ENCODE measurements at regions not wholly inside any gene's neighbourhood (a gene's known extent, or its start where the extent isn't known, plus 50 kb on each side); places are given as distances from the start of the nearest gene placed in this dataset.
"Not testable (repeated sequence)": the region's sequence is repeated elsewhere in the genome, so short reads cannot be mapped to it uniquely, and the experiment has no call there.

DNA sequence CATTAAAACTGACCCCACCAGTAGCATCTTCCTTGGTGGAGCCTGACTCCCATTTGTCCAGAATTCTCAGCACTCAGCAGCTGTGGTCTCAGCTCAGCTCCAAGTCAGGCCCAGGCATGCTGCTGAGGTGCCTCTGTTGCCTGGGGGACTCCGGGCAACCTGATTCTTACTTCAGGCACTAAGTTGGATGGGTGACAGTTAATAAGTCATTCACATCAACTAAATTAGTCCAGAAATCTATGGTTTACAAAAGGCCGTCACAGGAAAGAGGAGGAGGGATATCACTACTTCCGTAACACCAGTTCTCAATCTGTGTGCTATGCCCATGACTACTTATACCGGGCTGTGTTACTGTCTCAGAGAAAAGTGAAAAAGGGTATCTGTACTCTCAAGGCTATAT is 310.2 kb downstream of the SATB1 start:
- no peak for DNase-seq

- DNase-seq = no peak
These were observed 311.7 kb downstream of the SATB1 start for GRCh38 chr3:18113417-18113816.

- DNase-seq = no peak
These were observed 312.3 kb downstream of the SATB1 start for GRCh38 chr3:18112674-18113375.

GRCh38 chr3:18111796-18112232 is 313.3 kb downstream of the SATB1 start:
- peak; percentile 74 for DNase-seq

DNA sequence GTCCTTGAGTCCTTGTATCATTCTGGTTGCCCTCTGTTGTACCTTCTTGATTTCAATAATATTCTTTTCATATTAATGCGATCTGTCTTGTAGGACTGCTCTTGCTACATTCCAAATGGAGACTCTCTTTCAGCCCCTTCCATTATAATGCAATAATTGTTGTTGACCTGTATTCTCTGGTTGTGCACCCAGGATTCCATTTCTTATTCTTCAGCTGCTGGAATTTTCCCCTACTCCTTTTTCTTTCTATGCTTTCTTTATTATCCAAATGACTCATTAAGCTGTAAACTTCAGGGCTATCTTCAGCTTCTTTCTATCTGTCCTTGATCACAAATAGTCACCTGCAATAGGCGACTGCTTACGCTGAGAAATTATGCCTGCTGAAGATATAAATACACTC is 321.5 kb downstream of the SATB1 start:
- DNase-seq = no peak

- DNase-seq = peak; percentile 43
These were observed 325.0 kb downstream of the SATB1 start for GRCh38 chr3:18100121-18100520.

- DNase-seq = no peak
These were observed 325.5 kb downstream of the SATB1 start for GRCh38 chr3:18099611-18100010.

DNA sequence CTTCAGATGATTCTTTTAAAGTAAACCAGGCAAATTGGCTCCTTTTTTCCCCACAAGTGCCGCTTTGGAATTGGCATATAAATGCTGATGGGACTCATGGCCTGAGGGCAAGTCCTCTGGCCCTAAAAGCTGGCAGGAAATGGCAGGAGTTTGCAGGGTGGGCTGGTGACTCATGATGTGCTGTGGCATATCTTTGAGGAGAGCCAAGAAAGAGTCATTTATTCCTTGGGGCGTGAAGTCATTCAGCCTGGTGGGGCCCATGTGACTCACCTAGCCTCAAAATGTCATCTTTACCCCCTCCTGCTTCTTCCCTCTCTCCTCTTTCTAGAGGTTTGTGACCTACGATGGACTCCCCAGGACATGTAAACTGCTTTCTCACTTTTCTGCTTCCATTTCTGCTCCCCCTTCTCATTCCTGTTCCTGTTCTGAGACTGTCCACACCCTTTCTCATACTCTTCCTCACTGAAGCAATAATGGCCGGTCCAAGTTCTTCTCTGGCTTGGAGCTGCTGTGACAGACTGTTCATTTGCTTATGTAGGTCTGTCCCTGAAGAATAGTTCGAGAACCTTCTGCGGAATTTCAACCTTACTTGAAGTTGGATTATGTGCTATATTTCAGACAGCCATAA is 326.1 kb downstream of the SATB1 start:
- DNase-seq = no peak

GRCh38 chr3:18097989-18098388 is 327.1 kb downstream of the SATB1 start:
- DNase-seq = no peak

DNA sequence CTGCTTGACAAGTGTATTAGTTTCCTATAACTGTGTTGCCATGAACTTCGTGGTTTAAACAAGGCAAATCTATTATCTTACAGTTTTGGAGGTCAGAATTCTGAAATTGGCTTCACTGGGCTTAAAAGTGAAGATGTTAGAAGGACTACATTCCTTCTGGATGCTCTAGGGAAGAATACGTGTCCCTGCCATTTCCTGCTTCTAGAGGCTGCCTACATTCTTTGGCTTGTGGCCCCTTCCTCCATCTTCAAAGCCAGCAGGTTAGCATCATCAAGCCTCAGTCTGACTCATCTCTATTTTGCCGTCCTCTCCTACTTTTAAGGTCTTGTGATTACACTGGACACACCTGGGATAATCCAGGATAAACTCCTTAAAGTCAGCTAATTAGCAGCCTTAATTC is 327.7 kb downstream of the SATB1 start:
- DNase-seq = no peak

GRCh38 chr3:18092726-18093125 is 332.4 kb downstream of the SATB1 start:
- no peak for DNase-seq

- DNase-seq = no peak
These were observed 334.8 kb downstream of the SATB1 start for GRCh38 chr3:18090377-18090776.

- peak; percentile 13 for DNase-seq
These were observed 337.2 kb downstream of the SATB1 start for GRCh38 chr3:18087988-18088387.

GRCh38 chr3:18086760-18087159 is 338.4 kb downstream of the SATB1 start:
- DNase-seq = no peak

GRCh38 chr3:18086078-18086477 is 339.1 kb downstream of the SATB1 start:
- no peak for DNase-seq

GRCh38 chr3:18085429-18085828 is 339.7 kb downstream of the SATB1 start:
- DNase-seq = no peak

DNA sequence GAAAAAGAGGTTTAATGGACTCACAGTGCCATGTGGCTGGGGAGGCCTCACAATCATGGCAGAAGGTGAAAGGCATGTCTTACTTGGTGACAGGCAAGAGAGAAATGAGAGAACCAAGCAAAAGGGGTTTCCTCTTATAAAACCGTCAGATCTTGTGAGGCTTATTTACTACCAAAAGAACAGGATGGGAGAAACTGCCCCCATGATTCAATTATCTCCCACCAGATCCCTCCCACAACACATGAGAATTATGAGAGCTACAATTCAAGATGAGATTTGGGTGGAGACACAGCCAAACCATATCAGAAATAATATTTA is 340.8 kb upstream of the TBC1D5 start:
- DNase-seq = not testable (repeated sequence)

DNA sequence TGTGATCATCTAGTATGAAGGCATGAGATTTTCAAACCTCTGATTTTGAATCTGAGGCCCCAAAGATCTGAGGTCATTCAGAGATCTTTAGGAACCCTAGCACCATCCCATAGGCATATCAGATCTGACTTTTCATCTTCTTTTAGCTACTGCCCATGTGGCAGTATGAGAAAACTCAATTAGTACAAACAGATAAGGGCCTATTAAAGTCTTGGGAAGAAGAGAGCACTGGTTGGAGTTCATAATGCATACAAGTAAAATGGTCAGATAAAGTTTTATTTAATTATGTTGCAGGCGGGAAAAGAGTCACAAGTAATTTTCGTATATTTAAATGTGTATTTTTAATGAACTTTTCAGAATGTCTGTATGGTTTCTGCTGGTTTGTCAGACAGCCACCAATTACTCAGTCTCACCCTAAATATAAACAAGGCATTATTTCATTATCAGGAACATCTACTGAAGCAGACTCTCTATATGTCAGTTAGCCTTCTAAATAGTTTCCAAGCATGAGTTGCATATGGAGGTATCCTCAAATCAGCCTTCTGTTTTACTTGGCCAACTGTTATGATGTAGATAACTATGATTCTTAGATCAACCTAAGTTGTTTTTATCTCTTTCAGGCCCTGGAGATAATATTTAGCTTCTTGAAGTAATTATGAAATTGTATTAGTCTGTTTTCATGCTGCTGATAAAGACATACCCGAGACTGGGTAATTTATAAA is 340.3 kb upstream of the TBC1D5 start:
- DNase-seq = no peak

GRCh38 chr3:18080198-18080689 is 337.8 kb upstream of the TBC1D5 start:
- peak; percentile 88 for DNase-seq

GRCh38 chr3:18079739-18080138 is 337.3 kb upstream of the TBC1D5 start:
- peak; percentile 89 for DNase-seq

- DNase-seq = no peak
These were observed 336.6 kb upstream of the TBC1D5 start for GRCh38 chr3:18079062-18079461.

DNA sequence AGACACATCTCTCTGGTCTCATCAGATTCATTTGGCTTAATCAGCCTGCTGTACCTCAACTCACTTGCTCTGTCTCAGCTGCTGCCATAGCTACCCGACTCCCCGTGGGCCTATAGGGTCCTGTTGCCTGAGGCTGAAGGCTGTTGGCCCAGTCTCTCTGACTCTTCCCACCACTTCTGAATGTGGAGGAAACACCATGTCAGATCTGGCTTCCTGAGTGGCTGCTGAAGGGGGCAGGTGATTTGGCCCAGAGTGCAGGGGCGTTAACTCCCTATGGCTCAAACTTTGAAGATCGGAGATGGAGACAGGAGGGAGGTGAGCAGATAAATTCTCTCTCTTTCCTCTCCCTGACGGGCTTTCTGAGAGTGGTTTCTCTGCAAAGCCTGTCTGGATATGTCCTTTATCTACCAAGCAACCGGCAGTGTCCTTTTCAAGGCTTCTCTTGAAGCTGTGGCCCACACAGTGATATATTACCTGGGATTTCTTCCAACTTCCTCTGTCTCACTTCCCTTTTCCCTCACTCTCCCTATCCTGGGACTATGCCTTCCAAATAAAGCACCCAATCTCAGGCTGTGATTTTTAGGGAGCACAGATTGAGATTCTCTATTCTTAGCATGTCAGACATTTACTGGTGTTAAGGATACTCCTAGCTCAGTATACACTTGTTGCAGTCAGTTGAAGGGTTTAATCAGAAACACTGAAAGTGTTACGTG is 334.9 kb upstream of the TBC1D5 start:
- peak; percentile 10 for DNase-seq

DNA sequence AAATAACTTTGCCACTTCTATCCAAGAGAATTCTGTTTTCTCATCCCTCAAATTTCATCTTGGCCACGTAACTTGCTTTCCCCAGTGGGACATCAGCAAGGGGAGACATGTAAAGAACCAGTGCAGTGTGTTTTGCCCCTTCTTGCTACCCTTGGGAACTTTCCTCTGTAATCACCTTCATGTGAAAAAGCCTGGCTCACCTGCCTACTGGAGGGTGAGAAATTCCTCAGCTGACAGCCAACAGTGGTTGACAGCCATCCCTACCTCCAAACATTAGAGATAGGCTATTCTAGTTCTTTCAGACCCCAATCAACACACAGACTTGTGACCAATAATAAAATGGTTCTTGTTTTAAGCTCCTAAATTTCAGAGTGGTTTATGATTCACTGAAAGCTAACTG is 333.9 kb upstream of the TBC1D5 start:
- peak; percentile 6 for DNase-seq

Data from OCI-M1 (cell line).